Caco-2 (cell line): ENCODE measurements at regions not wholly inside any gene's neighbourhood (a gene's known extent, or its start where the extent isn't known, plus 50 kb on each side); places are given as distances from the start of the nearest gene placed in this dataset.

Experiments
- BruUV-seq: library from RNA; stranded (reverse); fragments of 400-500 nt; replicated peaks from 2 replicates; lab custom pipeline; 2021; lab: Mats Ljungman, UMichigan
- CTCF ChIA-PET: fragments of 300-600 bp; sonication (Branson Sonifier 250); formaldehyde crosslinking; loops from one replicate; lab custom pipeline; 2022; ENCODE audit warnings: antibody characterized with exemption; lab: Charles Lee
- POLR2A ChIA-PET: fragments of 300-600 bp; sonication (Branson Sonifier 250); formaldehyde crosslinking; loops from one replicate; lab custom pipeline; 2022; ENCODE audit warnings: antibody characterized with exemption; lab: Charles Lee
- DNase-seq, 2 experiments: peaks; one replicate each; pipeline versions ENCODE4 v3.0.0 to v3.0.0-alpha.2; 2020 to 2022
- H3K27me3 ChIP-seq: replicated peaks from 2 replicates; pipeline ENCODE4 v1.6.0; 2011; ENCODE audit warnings: low read length; ENCODE audit not compliant: control insufficient read depth, insufficient read depth
- H3K36me3 ChIP-seq: 2 replicates; pipeline ENCODE4 v1.5.1; 2011; ENCODE audit warnings: low read length; ENCODE audit not compliant: control insufficient read depth, insufficient read depth
- H3K4me1 ChIP-seq: fragments of 250-450 bp; sonication (Bioruptor Pico); 2 replicates; pipeline ENCODE4 v1.5.1; 2020; ENCODE audit warnings: mild to moderate bottlenecking
- H3K4me3 ChIP-seq: 2 replicates; pipeline ENCODE4 v1.5.1; 2011; ENCODE audit warnings: low read depth, mild to moderate bottlenecking, control low read depth, low read length
- H3K9me3 ChIP-seq: fragments of 250-450 bp; sonication (Bioruptor Pico); 2 replicates; pipeline ENCODE4 v1.5.1; 2020; ENCODE audit warnings: mild to moderate bottlenecking, moderate library complexity
- H3K27ac Mint-ChIP-seq: one replicate; pipeline ENCODE4 v1.8.0; 2022; ENCODE audit warnings: mixed read lengths; ENCODE audit not compliant: unreplicated experiment
- H3K27me3 Mint-ChIP-seq: one replicate; pipeline ENCODE4 v1.8.0; 2022; ENCODE audit warnings: mixed read lengths; ENCODE audit not compliant: insufficient read depth, unreplicated experiment
- H3K36me3 Mint-ChIP-seq: one replicate; pipeline ENCODE4 v1.8.0; 2022; ENCODE audit warnings: mild to moderate bottlenecking, mixed read lengths; ENCODE audit not compliant: insufficient read depth, unreplicated experiment
- H3K4me1 Mint-ChIP-seq: one replicate; pipeline ENCODE4 v1.8.0; 2022; ENCODE audit warnings: low read depth, mixed read lengths; ENCODE audit not compliant: unreplicated experiment
- H3K4me3 Mint-ChIP-seq: one replicate; pipeline ENCODE4 v1.8.0; 2022; ENCODE audit warnings: mild to moderate bottlenecking, moderate library complexity, mixed read lengths; ENCODE audit not compliant: unreplicated experiment
- H3K9me3 Mint-ChIP-seq: one replicate; pipeline ENCODE4 v1.8.0; 2022; ENCODE audit warnings: mixed read lengths; ENCODE audit not compliant: unreplicated experiment
- intact Hi-C: fragments of 100-400 bp; cut with micrococcal nuclease; formaldehyde crosslinking; loops from one replicate; pipeline ENCODE4 v1.10.0; 2022; ENCODE audit not compliant: unreplicated experiment
- TF ChIP-seq, protein P1 (sequence below), 2 experiments: fragments of 200-600 bp in 1 of 2; IDR thresholded peaks; 1 replicate in 1 of 2; 2 replicates in 1 of 2; pipeline versions ENCODE4 v1.5.1 to v1.8.0; 2011 to 2022; ENCODE audit warnings: antibody characterized with exemption in 1 of 2, control low read depth in 1 of 2, inconsistent platforms in 1 of 2, low read depth in 1 of 2, low read length in 1 of 2, mild to moderate bottlenecking in 1 of 2, moderate library complexity in 1 of 2; ENCODE audit not compliant: insufficient read depth in 1 of 2, severe bottlenecking in 1 of 2, unreplicated experiment in 1 of 2

DNA sequence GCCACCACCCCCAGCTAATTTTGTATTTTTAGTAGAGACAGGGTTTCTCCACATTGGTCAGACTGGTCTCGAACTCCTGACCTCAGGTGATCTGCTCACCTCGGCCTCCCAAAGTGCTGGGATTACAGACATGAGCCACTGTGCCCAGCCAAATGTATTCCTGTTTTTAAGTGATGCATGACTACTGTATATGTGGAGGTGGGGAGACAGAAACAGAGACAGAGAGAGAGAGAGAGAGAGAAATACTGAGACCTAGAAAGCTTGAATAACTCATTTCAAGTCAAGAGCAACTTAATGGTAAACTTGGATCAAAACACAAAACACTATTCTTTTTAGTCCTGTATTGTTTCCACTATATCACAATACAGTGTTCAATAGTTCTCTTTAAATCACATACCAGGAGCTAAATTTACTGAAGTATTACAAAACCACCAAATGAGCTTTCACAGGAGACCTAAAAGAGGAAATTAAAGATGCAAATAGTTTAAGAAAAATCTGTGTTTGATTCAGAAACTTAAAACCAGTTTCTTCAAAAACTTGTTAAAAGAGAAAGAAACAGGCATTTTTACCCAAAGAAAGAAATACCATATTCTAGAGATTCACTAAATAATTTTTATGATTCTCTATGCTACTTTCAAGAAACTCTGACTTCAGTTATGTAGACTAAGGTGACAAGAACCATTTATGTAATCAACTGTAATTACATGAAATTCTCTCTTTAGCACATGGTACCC lies 188.7 kb downstream of the ETS1 start:
- Mint-ChIP-seq H3K27ac (no peak overlapping the region), H3K36me3 (no peaks in the 10 kb centered on the region), H3K4me3 (no peak overlapping the region), H3K4me1 (no peaks in the 10 kb centered on the region), H3K27me3 (peaks cover 11% of the 10 kb centered on the region), H3K9me3 (no peaks in the 10 kb centered on the region)
- intact Hi-C loops = no loop called here
- H3K4me1 ChIP-seq = no peaks in the 10 kb centered on the region
- H3K27me3 ChIP-seq = peaks cover 2% of the 10 kb centered on the region; the same call in 1 of the 2 replicates
- H3K9me3 ChIP-seq = no peaks in the 10 kb centered on the region
- no peaks in the 10 kb centered on the region for H3K36me3 ChIP-seq
- no peak for DNase-seq
- no peak overlapping the region for H3K4me3 ChIP-seq
- ChIA-PET POLR2A (no interaction called here), CTCF (no interaction called here)
- no TSS peak for BruUV-seq
- TF ChIP-seq, protein P1, sequence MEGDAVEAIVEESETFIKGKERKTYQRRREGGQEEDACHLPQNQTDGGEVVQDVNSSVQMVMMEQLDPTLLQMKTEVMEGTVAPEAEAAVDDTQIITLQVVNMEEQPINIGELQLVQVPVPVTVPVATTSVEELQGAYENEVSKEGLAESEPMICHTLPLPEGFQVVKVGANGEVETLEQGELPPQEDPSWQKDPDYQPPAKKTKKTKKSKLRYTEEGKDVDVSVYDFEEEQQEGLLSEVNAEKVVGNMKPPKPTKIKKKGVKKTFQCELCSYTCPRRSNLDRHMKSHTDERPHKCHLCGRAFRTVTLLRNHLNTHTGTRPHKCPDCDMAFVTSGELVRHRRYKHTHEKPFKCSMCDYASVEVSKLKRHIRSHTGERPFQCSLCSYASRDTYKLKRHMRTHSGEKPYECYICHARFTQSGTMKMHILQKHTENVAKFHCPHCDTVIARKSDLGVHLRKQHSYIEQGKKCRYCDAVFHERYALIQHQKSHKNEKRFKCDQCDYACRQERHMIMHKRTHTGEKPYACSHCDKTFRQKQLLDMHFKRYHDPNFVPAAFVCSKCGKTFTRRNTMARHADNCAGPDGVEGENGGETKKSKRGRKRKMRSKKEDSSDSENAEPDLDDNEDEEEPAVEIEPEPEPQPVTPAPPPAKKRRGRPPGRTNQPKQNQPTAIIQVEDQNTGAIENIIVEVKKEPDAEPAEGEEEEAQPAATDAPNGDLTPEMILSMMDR (IDR thresholded peaks at IDR 0.05; ENCODE audit: insufficient read depth in 1 of 2, low read depth in 1 of 2, low read length in 1 of 2, severe bottlenecking in 1 of 2, unreplicated experiment in 1 of 2) = no peak

DNA sequence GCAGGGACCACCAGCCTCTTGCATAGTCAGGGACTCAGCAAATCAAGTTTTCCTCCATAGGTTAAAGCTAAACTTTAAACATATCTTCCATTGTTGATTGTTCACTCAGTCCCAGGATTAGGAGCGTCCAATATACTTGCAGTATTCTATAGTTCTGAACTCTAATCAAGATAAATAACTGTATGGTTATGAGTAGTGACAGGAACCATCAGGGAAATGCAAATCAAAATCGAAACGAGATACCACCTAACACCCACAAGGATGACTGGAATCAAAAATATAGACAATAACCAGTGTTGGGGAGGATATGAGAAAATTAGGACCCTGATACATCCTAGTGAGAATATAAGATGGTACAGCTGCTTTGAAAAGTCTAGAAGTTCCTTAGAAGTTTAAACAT lies 190.0 kb downstream of the ETS1 start:
- no peaks in the 10 kb centered on the region for H3K36me3 ChIP-seq
- peaks cover 2% of the 10 kb centered on the region; the same call in 1 of the 2 replicates for H3K27me3 ChIP-seq
- H3K4me3 Mint-ChIP-seq = no peak overlapping the region
- H3K27me3 Mint-ChIP-seq = peaks cover 10% of the 10 kb centered on the region
- intact Hi-C loops = no loop called here
- ChIA-PET POLR2A (interaction anchor here (0.7 kb wide), 1 partner anchor 80 kb away, joined by 3 read pairs; no protein-coding TSS in a partner anchor), CTCF (no interaction called here)
- H3K36me3 Mint-ChIP-seq = no peaks in the 10 kb centered on the region
- no peaks in the 10 kb centered on the region for H3K4me1 Mint-ChIP-seq
- TF ChIP-seq, protein P1 (IDR thresholded peaks at IDR 0.05; ENCODE audit: insufficient read depth in 1 of 2, low read depth in 1 of 2, low read length in 1 of 2, severe bottlenecking in 1 of 2, unreplicated experiment in 1 of 2) = no peak
- BruUV-seq = no TSS peak
- H3K9me3 ChIP-seq = no peaks in the 10 kb centered on the region
- no peaks in the 10 kb centered on the region for H3K9me3 Mint-ChIP-seq
- no peak overlapping the region for H3K27ac Mint-ChIP-seq
- DNase-seq = no peak
- no peak overlapping the region for H3K4me3 ChIP-seq
- H3K4me1 ChIP-seq = no peaks in the 10 kb centered on the region

DNA sequence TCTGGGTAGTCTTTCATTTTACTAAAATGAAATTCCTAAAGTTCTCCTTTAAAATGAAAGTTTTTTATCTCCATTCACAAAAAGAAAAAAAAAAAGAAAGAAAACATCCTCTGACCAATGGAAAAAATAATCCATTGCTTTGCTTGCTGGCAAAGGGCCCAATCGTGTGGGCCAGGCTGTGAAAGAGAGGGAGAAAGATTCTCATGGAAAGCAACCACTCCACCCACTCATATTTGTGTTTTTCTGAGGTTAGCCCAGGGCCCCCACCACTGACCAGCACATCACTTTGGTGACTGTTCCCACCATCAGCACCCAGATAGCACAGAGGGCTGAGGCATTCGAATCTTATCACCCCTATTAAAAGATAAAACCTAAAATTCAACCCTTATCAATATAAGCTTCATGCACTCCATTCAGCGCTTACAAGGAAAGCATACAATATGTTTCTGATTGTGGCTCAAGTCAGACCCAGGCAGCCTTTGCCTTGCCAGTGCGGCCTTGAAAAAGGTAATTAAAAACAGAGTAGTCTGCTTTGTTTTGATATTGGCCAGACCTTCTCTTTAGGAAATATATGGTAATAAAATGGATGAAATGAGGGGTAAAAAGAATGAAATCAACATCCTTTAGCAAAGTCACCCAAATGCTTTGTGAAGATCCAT lies 192.8 kb downstream of the ETS1 start:
- no peaks in the 10 kb centered on the region for H3K36me3 Mint-ChIP-seq
- H3K27me3 Mint-ChIP-seq = peaks cover 7% of the 10 kb centered on the region
- H3K4me3 Mint-ChIP-seq = no peak overlapping the region
- no peak overlapping the region for H3K27ac Mint-ChIP-seq
- Histone ChIP-seq H3K9me3 (no peaks in the 10 kb centered on the region), H3K27me3 (peaks cover 2% of the 10 kb centered on the region; the same call in 1 of the 2 replicates), H3K4me1 (peaks cover 6% of the 10 kb centered on the region; the same call in 1 of the 2 replicates), H3K4me3 (no peak overlapping the region), H3K36me3 (no peaks in the 10 kb centered on the region)
- TF ChIP-seq, protein P1 (IDR thresholded peaks at IDR 0.05; ENCODE audit: insufficient read depth in 1 of 2, low read depth in 1 of 2, low read length in 1 of 2, severe bottlenecking in 1 of 2, unreplicated experiment in 1 of 2) = no peak
- DNase-seq = no peak
- H3K4me1 Mint-ChIP-seq = no peaks in the 10 kb centered on the region
- ChIA-PET POLR2A (no interaction called here), CTCF (no interaction called here)
- intact Hi-C loops = no loop called here
- H3K9me3 Mint-ChIP-seq = no peaks in the 10 kb centered on the region
- BruUV-seq = no TSS peak
